Astrocyte (in vitro differentiated cells and primary cell): ENCODE measurements at regions not wholly inside any gene's neighbourhood (a gene's known extent, or its start where the extent isn't known, plus 50 kb on each side); places are given as distances from the start of the nearest gene placed in this dataset.

ENCODE experiments used
- DNase-seq: peaks from one replicate; pipeline ENCODE4 v3.0.0-alpha.2; 2010; ENCODE audit warnings: low read depth
- FAIRE-seq: peaks from 2 replicates; lab custom pipeline; 2011; peaks lifted over from hg19 to GRCh38; lab: Jason Lieb, UNC
- H2AFZ ChIP-seq: 2 replicates; pipeline ENCODE4 v1.6.0; 2012; ENCODE audit warnings: low read depth, low read length, inconsistent platforms
- H3K27ac ChIP-seq: 2 replicates; pipeline ENCODE4 v1.5.1; 2011; ENCODE audit warnings: low read depth, low read length, inconsistent platforms
- H3K27me3 ChIP-seq: 2 replicates; pipeline ENCODE4 v1.6.0; 2011; ENCODE audit warnings: low read length, inconsistent platforms; ENCODE audit not compliant: insufficient read depth
- H3K36me3 ChIP-seq: 2 replicates; pipeline ENCODE4 v1.5.1; 2011; ENCODE audit warnings: low read length, inconsistent platforms; ENCODE audit not compliant: insufficient read depth
- H3K4me1 ChIP-seq: 2 replicates; pipeline ENCODE4 v1.5.1; 2011; ENCODE audit warnings: low read length, inconsistent platforms; ENCODE audit not compliant: insufficient read depth
- H3K4me2 ChIP-seq: 2 replicates; pipeline ENCODE4 v1.6.0; 2012; ENCODE audit warnings: low read length, inconsistent platforms
- H3K4me3 ChIP-seq: 2 replicates; pipeline ENCODE4 v1.5.1; 2011; ENCODE audit warnings: low read depth, mild to moderate bottlenecking, low read length, inconsistent platforms; ENCODE audit not compliant: insufficient read depth
- H3K79me2 ChIP-seq: 2 replicates; pipeline ENCODE4 v1.6.0; 2012; ENCODE audit warnings: mild to moderate bottlenecking, low read length, inconsistent platforms; ENCODE audit not compliant: insufficient read depth
- H3K9ac ChIP-seq: 2 replicates; pipeline ENCODE4 v1.6.0; 2012; ENCODE audit warnings: mild to moderate bottlenecking, low read length, inconsistent platforms
- H3K9me3 ChIP-seq: 2 replicates; pipeline ENCODE4 v1.5.1; 2012; ENCODE audit warnings: low read depth, mild to moderate bottlenecking, low read length, inconsistent platforms; ENCODE audit not compliant: insufficient read depth
- H4K20me1 ChIP-seq: 2 replicates; pipeline ENCODE4 v1.6.0; 2012; ENCODE audit warnings: low read length, inconsistent platforms; ENCODE audit not compliant: insufficient read depth
- H3K27ac Mint-ChIP-seq: one replicate; pipeline ENCODE4 v1.8.0; 2021; ENCODE audit warnings: mild to moderate bottlenecking, mixed read lengths; ENCODE audit not compliant: unreplicated experiment
- H3K27me3 Mint-ChIP-seq: one replicate; pipeline ENCODE4 v1.8.0; 2021; ENCODE audit warnings: low read depth, mixed read lengths; ENCODE audit not compliant: unreplicated experiment
- H3K36me3 Mint-ChIP-seq: one replicate; pipeline ENCODE4 v1.8.0; 2021; ENCODE audit warnings: low read depth, mixed read lengths; ENCODE audit not compliant: unreplicated experiment
- H3K4me1 Mint-ChIP-seq: one replicate; pipeline ENCODE4 v1.8.0; 2021; ENCODE audit warnings: low read depth, mixed read lengths; ENCODE audit not compliant: unreplicated experiment
- H3K4me3 Mint-ChIP-seq: one replicate; pipeline ENCODE4 v1.8.0; 2021; ENCODE audit warnings: mild to moderate bottlenecking, moderate library complexity, mixed read lengths; ENCODE audit not compliant: unreplicated experiment
- H3K9me3 Mint-ChIP-seq: one replicate; pipeline ENCODE4 v1.8.0; 2021; ENCODE audit warnings: mild to moderate bottlenecking, mixed read lengths; ENCODE audit not compliant: unreplicated experiment
- EZH2 ChIP-seq: IDR thresholded peaks from 2 replicates; pipeline ENCODE4 v1.6.1; 2012; ENCODE audit warnings: mild to moderate bottlenecking, low read length, inconsistent platforms; ENCODE audit not compliant: insufficient read depth
- TF ChIP-seq, protein P1 (sequence below): IDR thresholded peaks from 2 replicates; pipeline ENCODE4 v1.5.1; 2011; ENCODE audit warnings: low read depth, mild to moderate bottlenecking, inconsistent platforms, low read length, moderate library complexity; ENCODE audit not compliant: insufficient read depth

DNA sequence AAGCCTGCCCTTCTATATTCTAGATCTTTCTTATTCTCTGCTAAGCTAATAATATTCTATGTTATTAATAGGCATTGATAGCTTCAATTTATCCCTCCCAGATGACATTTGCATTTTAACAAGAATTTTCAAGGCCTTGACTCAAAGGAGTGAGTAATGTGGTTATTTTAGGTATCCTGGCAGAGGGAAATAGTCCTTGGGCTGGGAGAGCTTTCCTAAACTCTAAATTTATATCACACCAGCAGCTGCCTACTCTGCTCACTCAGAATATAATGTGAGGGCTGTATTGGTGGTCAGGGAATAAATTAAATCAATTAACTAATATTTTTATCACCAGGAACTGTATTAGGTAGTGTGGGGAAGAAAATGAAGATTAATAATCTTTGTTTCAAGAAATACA, 74.8 kb upstream of the ADAM23 start:
- Histone ChIP-seq H3K79me2 (no peaks in the 10 kb centered on the region), H3K4me1 (no peaks in the 10 kb centered on the region), H3K27ac (no peak overlapping the region), H3K4me3 (no peak overlapping the region), H3K9ac (no peak overlapping the region), H4K20me1 (no peaks in the 10 kb centered on the region), H3K9me3 (peaks cover 4% of the 10 kb centered on the region), H3K27me3 (no peaks in the 10 kb centered on the region), H3K36me3 (no peaks in the 10 kb centered on the region), H2AFZ (no peak overlapping the region), H3K4me2 (no peak overlapping the region)
- Mint-ChIP-seq H3K4me1 (peaks cover 7% of the 10 kb centered on the region), H3K27ac (no peak overlapping the region), H3K9me3 (peaks cover 4% of the 10 kb centered on the region), H3K4me3 (no peak overlapping the region), H3K36me3 (no peaks in the 10 kb centered on the region), H3K27me3 (peaks cover 5% of the 10 kb centered on the region)
- no peak for DNase-seq
- FAIRE-seq: no peak
- TF ChIP-seq, protein P1, sequence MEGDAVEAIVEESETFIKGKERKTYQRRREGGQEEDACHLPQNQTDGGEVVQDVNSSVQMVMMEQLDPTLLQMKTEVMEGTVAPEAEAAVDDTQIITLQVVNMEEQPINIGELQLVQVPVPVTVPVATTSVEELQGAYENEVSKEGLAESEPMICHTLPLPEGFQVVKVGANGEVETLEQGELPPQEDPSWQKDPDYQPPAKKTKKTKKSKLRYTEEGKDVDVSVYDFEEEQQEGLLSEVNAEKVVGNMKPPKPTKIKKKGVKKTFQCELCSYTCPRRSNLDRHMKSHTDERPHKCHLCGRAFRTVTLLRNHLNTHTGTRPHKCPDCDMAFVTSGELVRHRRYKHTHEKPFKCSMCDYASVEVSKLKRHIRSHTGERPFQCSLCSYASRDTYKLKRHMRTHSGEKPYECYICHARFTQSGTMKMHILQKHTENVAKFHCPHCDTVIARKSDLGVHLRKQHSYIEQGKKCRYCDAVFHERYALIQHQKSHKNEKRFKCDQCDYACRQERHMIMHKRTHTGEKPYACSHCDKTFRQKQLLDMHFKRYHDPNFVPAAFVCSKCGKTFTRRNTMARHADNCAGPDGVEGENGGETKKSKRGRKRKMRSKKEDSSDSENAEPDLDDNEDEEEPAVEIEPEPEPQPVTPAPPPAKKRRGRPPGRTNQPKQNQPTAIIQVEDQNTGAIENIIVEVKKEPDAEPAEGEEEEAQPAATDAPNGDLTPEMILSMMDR: no peak
- no peak for TF ChIP-seq EZH2

DNA sequence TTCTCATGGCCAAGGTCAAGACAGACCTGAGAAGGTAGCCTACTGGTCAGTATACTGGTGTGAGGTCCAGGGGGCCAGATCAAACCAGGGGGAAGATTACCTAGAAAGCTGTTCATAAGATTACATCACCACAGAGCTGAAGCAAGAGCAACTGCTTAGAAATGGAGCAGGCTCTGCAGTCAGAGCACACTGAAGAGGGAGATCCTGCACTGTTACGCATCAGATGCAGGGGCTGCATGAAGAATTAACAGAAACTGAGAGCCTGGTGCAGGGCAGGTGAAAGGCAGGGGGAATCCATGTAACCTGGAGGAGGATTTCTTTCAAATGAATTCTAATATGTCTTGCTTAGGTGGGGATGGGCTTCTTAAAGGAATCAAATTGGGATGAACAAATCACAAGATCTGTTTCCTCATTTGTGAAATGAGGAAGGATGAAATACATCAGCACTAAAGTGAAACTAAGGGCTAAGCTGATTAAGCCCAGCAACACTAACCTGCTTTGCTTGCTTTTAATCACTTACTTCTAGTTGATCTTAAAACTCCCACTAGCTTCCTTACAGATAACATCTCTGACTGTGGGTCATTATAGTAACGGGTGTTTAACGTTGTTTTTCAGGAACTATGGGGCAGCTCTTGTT, 74.3 kb upstream of the ADAM23 start:
- peaks cover 4% of the 10 kb centered on the region for H3K9me3 ChIP-seq
- Mint-ChIP-seq H3K4me3 (no peak overlapping the region), H3K36me3 (no peaks in the 10 kb centered on the region), H3K27me3 (peaks cover 5% of the 10 kb centered on the region), H3K9me3 (peaks cover 4% of the 10 kb centered on the region), H3K27ac (no peak overlapping the region), H3K4me1 (peaks cover 7% of the 10 kb centered on the region)
- FAIRE-seq: no peak
- no peak overlapping the region for H3K4me2 ChIP-seq
- no peak overlapping the region for H3K4me3 ChIP-seq
- no peak overlapping the region for H3K9ac ChIP-seq
- no peaks in the 10 kb centered on the region for H3K36me3 ChIP-seq
- H3K27ac ChIP-seq: no peak overlapping the region
- no peaks in the 10 kb centered on the region for H4K20me1 ChIP-seq
- H3K4me1 ChIP-seq: no peaks in the 10 kb centered on the region
- no peak overlapping the region for H2AFZ ChIP-seq
- TF ChIP-seq EZH2: no peak
- TF ChIP-seq, protein P1: no peak
- DNase-seq: no peak
- no peaks in the 10 kb centered on the region for H3K79me2 ChIP-seq
- no peaks in the 10 kb centered on the region for H3K27me3 ChIP-seq

DNA sequence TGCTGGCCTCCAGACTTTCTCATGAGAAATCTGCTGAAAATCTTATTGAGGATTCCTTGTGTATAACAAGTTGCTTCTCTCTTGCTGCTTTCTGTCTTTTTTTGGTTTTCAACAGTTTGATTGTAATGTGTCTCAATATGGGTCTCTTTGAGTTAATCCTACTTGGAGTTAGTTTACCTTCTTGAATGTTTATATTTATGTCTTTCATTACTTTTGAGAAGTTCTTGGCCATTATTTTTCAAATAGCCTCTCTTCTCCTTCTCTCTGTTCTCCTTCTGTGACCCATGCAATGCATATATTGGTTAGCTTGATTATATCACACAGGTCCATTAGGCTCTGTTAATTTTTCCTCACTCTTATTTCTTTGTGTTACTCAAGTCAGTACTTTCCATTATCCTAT, 67.4 kb upstream of the ADAM23 start:
- Mint-ChIP-seq H3K27me3 (peaks cover 2% of the 10 kb centered on the region), H3K4me3 (no peak overlapping the region), H3K9me3 (peaks cover 2% of the 10 kb centered on the region), H3K27ac (no peak overlapping the region), H3K4me1 (peaks cover 4% of the 10 kb centered on the region), H3K36me3 (no peaks in the 10 kb centered on the region)
- no peak for FAIRE-seq
- no peak overlapping the region for H2AFZ ChIP-seq
- no peaks in the 10 kb centered on the region for H4K20me1 ChIP-seq
- H3K4me3 ChIP-seq: no peak overlapping the region
- no peaks in the 10 kb centered on the region for H3K36me3 ChIP-seq
- H3K4me2 ChIP-seq: no peak overlapping the region
- no peak overlapping the region for H3K27ac ChIP-seq
- no peaks in the 10 kb centered on the region for H3K4me1 ChIP-seq
- no peaks in the 10 kb centered on the region for H3K27me3 ChIP-seq
- H3K9me3 ChIP-seq: peaks cover 4% of the 10 kb centered on the region
- H3K9ac ChIP-seq: no peak overlapping the region
- H3K79me2 ChIP-seq: no peaks in the 10 kb centered on the region
- no peak for TF ChIP-seq EZH2
- TF ChIP-seq, protein P1: no peak
- DNase-seq: no peak
